HL-60/S4 (cell line): ENCODE measurements at regions not wholly inside any gene's neighbourhood (a gene's known extent, or its start where the extent isn't known, plus 50 kb on each side); places are given as distances from the start of the nearest gene placed in this dataset.

Experiments
- in situ Hi-C: fragments of 300-500 bp; cut with MboI; formaldehyde crosslinking; loops from 2 replicates; pipeline ENCODE4 v1.14.3; 2022; ENCODE audit warnings: low sequenced_read_pairs

GRCh38 chr2:126790987-126791780 lies 107.5 kb upstream of the TEX51 start:
- in situ Hi-C loops, result no loop called here

DNA sequence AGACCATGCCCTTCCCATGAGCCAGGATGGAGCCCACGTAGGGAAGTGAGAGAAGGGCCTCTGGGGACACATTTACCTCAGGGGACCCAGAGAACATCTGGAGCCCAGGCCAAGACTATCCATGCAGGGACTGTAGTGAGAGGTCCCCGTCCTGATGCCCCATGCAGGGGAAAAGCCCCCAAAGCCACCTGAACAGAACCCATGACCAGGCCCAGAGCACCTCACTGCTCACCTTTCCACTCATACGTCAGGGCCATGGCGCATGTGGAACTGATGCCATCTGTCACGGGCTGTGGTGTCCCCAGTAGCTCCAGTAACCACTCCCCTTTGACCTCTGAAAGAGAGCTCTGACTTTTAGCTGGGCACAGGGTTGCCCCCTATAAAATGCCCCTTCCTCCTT lies 106.5 kb upstream of the TEX51 start:
- in situ Hi-C loops, result no loop called here

GRCh38 chr2:126792993-126793392 lies 105.7 kb upstream of the TEX51 start:
- in situ Hi-C loops, result no loop called here

DNA sequence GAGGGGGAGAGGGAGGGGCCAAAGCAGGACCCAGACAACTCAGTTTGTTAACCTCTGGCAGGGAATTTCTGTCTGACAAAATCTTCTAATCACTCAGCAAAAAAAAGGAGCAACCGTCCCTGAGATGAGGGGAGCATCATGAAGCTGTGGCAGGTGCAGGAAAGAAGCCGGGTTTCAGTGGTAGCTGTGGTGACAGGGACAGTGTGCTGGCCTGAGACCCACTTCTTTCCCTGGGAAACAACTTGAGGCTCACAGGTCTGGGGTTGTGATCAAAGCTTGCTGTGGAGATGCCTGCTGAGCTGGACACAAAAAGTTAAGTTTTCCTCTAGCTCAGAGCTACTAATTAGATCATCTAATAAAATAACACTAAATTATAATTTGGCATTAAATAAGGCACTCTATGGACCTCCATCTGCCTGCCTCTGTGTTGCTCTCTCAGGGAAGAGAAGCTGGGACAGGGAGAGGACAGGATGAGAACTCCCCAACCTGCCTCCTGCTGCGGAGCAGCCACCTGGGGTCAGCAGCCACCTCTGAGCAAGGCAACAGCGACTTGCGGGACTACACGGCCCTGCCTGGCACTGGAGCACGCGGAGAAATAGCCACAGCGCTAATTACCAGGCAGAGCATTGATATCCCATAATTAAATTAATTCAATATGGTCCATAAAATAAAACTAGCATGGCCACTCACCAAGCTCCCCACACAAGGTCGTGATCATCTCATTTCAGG lies 104.6 kb upstream of the TEX51 start:
- in situ Hi-C loops, result no loop called here

DNA sequence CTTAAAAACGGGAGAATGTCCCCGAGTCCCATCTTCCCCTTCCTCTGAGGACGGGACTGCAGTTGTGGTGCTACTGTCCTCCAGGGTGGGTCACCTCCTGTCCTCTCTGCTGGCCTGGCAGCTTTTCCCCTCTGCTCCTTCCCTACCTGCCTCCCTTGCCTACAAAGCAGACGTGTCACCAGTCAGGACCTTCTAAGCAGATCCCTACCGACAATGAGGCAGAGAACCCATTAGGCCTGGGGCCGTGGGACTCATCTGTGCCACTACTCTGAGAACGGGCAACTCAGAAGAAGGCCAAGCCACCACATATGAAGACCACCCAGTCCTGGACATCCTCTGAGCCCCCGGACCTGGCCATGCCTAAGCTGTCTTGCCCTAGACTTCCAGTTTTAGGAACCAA lies 103.0 kb upstream of the TEX51 start:
- in situ Hi-C loops, result no loop called here

- in situ Hi-C loops, result no loop called here
These were observed 101.6 kb upstream of the TEX51 start for GRCh38 chr2:126796931-126797621.

DNA sequence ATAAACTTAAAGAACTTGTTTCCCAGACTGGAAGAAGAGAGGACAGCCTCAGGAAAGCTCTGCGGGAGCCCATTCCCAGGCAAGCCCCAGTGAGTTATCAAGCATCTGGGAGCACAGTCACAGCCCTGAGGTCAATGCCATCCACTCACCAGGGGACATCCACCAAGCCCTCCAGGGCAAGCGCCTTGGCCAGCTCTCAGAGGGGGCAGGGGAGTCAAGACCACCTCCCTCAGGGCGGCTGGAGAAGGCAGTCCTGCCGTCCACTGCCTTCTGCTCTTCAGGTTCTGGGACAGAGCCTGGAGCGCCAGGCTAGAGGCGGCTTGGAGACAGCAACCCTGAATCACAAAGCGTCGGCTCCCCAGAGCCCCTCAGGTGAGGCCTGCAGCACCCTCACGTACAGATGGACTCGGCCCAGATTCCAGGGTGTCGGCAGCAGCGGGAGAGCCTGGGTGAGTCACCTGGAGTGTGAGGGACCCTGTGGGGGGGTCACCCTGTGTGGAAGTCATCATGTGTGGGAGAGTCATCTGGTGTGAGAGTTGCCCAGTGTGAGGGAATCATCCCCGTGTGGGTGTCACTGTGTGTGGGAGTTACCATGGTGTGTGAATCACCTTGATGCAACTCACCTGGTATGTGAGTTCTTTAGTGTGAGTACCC lies 100.9 kb upstream of the TEX51 start:
- in situ Hi-C loops, result no loop called here

- in situ Hi-C loops, result no loop called here
These were observed 100.2 kb upstream of the TEX51 start for GRCh38 chr2:126798276-126799140.

DNA sequence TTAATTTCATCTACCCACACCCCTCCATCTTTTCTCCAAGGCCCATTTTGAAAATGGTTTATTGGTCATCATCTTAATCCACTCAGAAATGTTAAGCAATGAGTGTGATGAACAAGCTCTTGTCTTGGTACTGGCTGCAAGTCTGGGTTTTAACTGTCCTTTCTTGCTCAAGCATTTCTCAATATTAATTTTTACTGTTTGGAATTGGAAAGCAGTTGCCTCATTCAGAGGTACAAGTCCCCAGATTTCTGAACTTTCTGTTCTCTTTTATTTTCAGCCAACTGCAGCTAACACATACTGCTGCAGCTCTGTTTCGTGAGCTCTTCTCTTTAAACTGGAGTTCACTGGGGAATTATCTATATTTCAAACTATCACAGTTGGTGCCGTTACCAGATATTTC lies 99.4 kb upstream of the TEX51 start:
- in situ Hi-C loops, result no loop called here

GRCh38 chr2:126801473-126801872 lies 97.2 kb upstream of the TEX51 start:
- in situ Hi-C loops, result no loop called here

- in situ Hi-C loops, result no loop called here
These were observed 96.4 kb upstream of the TEX51 start for GRCh38 chr2:126802316-126802715.

GRCh38 chr2:126802774-126803433 lies 95.8 kb upstream of the TEX51 start:
- in situ Hi-C loops, result no loop called here

- in situ Hi-C loops, result no loop called here
These were observed 95.3 kb upstream of the TEX51 start for GRCh38 chr2:126803434-126803775.

GRCh38 chr2:126804347-126804746 lies 94.3 kb upstream of the TEX51 start:
- in situ Hi-C loops, result no loop called here

DNA sequence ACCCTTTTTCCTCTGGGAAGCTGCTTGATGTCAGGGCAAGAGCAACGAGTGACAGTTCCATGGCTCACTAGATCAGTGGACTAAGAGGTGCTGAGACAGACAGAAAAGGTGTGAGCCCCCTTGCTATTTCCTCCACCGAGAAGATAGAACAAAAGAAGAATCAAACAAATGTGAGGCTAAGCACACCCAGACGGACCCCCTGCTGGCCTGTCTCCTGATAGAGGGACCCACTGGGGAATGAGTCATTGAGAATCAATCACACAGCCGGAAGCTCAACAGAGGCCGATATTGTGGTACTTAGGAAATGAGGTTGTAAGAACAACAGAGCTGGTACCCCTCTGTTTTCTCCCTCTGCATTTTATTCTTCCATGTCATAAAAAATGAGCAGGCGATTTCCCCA lies 89.8 kb upstream of the TEX51 start:
- in situ Hi-C loops, result no loop called here

- in situ Hi-C loops, result no loop called here
These were observed 89.3 kb upstream of the TEX51 start for GRCh38 chr2:126809340-126809739.

GRCh38 chr2:126810001-126810400 lies 88.7 kb upstream of the TEX51 start:
- in situ Hi-C loops, result no loop called here

DNA sequence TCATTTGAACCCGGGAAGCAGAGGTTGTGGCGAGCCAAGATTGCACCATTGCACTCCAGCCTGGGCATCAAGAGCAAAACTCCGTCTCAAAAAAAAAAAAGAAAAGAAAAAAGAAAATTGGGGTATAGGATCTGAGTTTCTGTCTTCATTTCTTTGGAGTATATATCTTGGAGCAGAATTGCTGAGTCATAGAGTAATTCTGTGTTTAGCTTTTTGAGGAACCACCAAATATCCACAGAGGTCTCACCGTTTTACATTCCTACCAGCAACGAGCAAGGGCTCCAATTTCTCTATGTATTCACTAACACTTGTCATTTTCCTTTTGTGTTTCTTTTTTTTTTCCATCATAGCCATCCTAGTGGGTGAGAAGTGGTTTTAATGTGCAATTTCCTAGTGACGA lies 87.6 kb upstream of the TEX51 start:
- in situ Hi-C loops, result no loop called here

DNA sequence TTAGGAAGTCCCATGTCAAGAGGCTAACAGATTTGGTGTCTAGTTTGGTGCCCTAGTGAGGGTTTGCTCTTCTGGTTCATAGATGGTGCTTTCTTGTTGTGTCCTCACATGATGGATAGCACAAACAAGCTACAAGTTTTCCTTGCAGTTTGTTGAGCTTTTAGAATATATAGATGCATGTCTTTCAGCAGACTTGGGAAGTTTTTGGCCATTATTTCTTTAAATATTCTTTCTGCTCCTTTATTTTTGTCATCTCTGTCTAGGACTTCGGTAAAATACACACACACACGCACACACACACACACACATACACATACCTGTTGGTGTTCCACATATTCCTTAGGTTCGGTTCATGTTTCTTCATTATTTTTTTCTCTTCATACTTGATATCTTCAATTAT lies 81.5 kb upstream of the TEX51 start:
- in situ Hi-C loops, result no loop called here

DNA sequence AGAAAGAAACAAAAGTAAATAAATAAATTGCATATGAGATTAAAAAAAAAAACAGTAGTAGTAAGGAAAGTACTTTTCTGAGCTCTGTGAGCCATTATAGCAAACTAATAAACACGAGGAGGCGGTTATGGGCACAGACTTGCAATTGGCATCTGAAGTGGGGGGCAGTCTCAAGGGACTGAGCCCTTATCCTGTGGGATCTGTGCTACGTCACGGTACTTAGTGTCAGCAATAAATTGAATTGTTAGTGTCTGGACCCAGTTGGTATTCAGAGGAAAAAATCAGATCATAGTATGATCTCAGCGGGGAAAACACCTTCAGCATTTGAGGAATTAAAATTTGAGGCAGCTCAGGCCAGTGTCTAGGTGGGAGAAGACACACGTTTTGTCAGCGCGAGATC lies 76.6 kb upstream of the TEX51 start:
- in situ Hi-C loops, result no loop called here
